HUES64 (cell line): ENCODE measurements at regions not wholly inside any gene's neighbourhood (a gene's known extent, or its start where the extent isn't known, plus 50 kb on each side); places are given as distances from the start of the nearest gene placed in this dataset.

ENCODE experiments used
- H3K27ac ChIP-seq: 2 replicates; pipeline ENCODE4 v1.7.0; 2013; ENCODE audit warnings: low read depth, low read length, inconsistent platforms
- H3K27me3 ChIP-seq: 2 replicates; pipeline ENCODE4 v1.6.1; 2013; ENCODE audit warnings: mild to moderate bottlenecking, low read length; ENCODE audit not compliant: insufficient read depth
- H3K36me3 ChIP-seq: 2 replicates; pipeline ENCODE4 v1.6.1; 2013; ENCODE audit warnings: mild to moderate bottlenecking, low read length; ENCODE audit not compliant: insufficient read depth
- H3K4me1 ChIP-seq: 2 replicates; pipeline ENCODE4 v1.6.1; 2013; ENCODE audit warnings: mild to moderate bottlenecking, low read length, moderate library complexity; ENCODE audit not compliant: insufficient read depth
- H3K4me3 ChIP-seq: 2 replicates; pipeline ENCODE4 v1.5.1; 2013; ENCODE audit warnings: mild to moderate bottlenecking, low read length, moderate library complexity
- H3K9ac ChIP-seq: 2 replicates; pipeline ENCODE4 v1.6.1; 2013; ENCODE audit warnings: mild to moderate bottlenecking, low read depth, low read length
- H3K9me3 ChIP-seq: 2 replicates; pipeline ENCODE4 v1.6.1; 2013; ENCODE audit warnings: low read depth, low read length; ENCODE audit not compliant: insufficient read depth
- WGBS: fragments of 150-250, 120-280 bp; methylation state at CpG from one replicate; pipeline ENCODE4 v1.1.7; 2013; ENCODE audit warnings: missing lambda C conversion rate; 5-methylcytosine and 5-hydroxymethylcytosine counted together

- WGBS, result 84% methylated on average over 10 of the region's 10 CpGs
- Histone ChIP-seq H3K9me3 (0 out of 2 replicates have a peak, but pooled peaks cover under 1% of the 10 kb centered on the region), H3K4me1 (peaks cover 10% of the 10 kb centered on the region), H3K27ac (no peak overlapping the region), H3K9ac (no peak overlapping the region), H3K27me3 (no peaks in the 10 kb centered on the region), H3K36me3 (no peaks in the 10 kb centered on the region), H3K4me3 (no peak overlapping the region)
These were observed 164.7 kb upstream of the KLF6 start for GRCh38 chr10:3949711-3950110.

GRCh38 chr10:3948843-3949242 is 163.8 kb upstream of the KLF6 start:
- Histone ChIP-seq H3K9ac (no peak overlapping the region), H3K4me3 (no peak overlapping the region), H3K9me3 (0 out of 2 replicates have a peak, but pooled peaks cover 4% of the 10 kb centered on the region), H3K36me3 (no peaks in the 10 kb centered on the region), H3K27me3 (no peaks in the 10 kb centered on the region), H3K27ac (no peak overlapping the region), H3K4me1 (peaks cover 7% of the 10 kb centered on the region)
- 81% methylated on average over 9 of the region's 9 CpGs for WGBS

- no peak overlapping the region for H3K4me3 ChIP-seq
- H3K27me3 ChIP-seq, result no peaks in the 10 kb centered on the region
- no peak overlapping the region for H3K9ac ChIP-seq
- H3K36me3 ChIP-seq, result no peaks in the 10 kb centered on the region
- 0 out of 2 replicates have a peak, but pooled peaks cover 4% of the 10 kb centered on the region for H3K9me3 ChIP-seq
- H3K4me1 ChIP-seq, result peaks cover 7% of the 10 kb centered on the region
- no peak overlapping the region for H3K27ac ChIP-seq
- 97% methylated on average over 8 of the region's 9 CpGs for WGBS
These were observed 161.5 kb upstream of the KLF6 start for GRCh38 chr10:3946234-3947229.

GRCh38 chr10:3945026-3945425 is 160.0 kb upstream of the KLF6 start:
- Histone ChIP-seq H3K9me3 (0 out of 2 replicates have a peak, but pooled peaks cover 4% of the 10 kb centered on the region), H3K27ac (no peak overlapping the region), H3K27me3 (no peaks in the 10 kb centered on the region), H3K9ac (no peak overlapping the region), H3K4me3 (no peak overlapping the region), H3K4me1 (peaks cover 7% of the 10 kb centered on the region), H3K36me3 (no peaks in the 10 kb centered on the region)
- 95% methylated on average over 5 of the region's 5 CpGs for WGBS

DNA sequence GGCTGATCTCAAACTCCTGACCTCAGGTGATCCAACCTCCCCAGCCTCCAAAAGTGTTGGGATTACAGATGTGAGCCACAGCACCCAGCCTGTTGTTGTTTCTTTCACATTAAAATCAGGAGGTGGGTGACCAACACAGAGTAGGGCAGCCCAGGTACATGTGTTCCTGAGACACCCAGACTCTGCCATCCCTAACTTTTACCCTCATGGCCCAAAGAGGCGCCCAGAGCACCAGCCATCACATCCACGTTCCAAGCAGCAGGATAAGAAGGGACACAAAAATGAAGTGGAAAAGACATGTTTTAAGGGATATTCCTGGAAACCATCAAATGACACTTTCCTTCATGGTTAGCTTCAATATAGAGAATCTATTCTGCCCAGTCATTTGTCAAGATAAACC is 159.6 kb upstream of the KLF6 start:
- H3K9ac ChIP-seq, result no peak overlapping the region
- H3K4me3 ChIP-seq, result no peak overlapping the region
- H3K36me3 ChIP-seq, result no peaks in the 10 kb centered on the region
- peaks cover 2% of the 10 kb centered on the region for H3K4me1 ChIP-seq
- H3K27ac ChIP-seq, result no peak overlapping the region
- 0 out of 2 replicates have a peak, but pooled peaks cover 4% of the 10 kb centered on the region for H3K9me3 ChIP-seq
- no peaks in the 10 kb centered on the region for H3K27me3 ChIP-seq
- whole genome bisulfite sequencing, result 95% methylated on average over 2 of the region's 2 CpGs

DNA sequence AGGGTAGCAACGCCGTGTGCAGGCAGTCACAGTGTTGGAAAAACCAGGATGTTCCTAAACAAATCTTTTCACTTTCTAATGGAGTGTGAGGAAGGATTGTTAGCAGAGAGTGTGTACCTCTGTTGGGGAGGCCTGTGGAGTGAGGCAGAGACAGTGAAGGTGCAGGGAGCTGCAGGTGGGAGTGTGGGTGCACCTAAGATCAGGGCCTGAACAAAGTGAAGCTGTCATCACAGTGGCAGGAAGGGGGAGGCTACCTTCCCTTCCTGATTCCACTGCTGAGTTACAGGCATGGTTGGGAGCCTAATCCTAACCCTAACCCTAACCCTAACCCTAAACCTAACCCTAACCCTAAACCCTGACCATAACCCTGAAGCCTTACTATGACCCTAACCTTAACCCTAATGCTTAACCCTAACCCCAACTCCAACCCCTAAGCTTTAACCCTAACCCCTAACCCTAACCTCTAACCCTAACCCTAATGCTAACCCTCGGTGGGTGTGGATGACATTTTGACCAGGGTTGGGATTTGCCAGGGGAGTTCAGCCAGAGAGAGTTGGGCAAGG is 158.8 kb upstream of the KLF6 start:
- H3K4me1 ChIP-seq, result no peaks in the 10 kb centered on the region

GRCh38 chr10:3942937-3943489 is 158.0 kb upstream of the KLF6 start:
- H3K36me3 ChIP-seq, result no peaks in the 10 kb centered on the region
- H3K27ac ChIP-seq, result no peak overlapping the region
- no peak overlapping the region for H3K9ac ChIP-seq
- H3K4me3 ChIP-seq, result no peak overlapping the region
- H3K4me1 ChIP-seq, result no peaks in the 10 kb centered on the region
- H3K9me3 ChIP-seq, result 0 out of 2 replicates have a peak, but pooled peaks cover 4% of the 10 kb centered on the region
- H3K27me3 ChIP-seq, result no peaks in the 10 kb centered on the region
- 82% methylated on average over 9 of the region's 9 CpGs for WGBS

More for the DNA sequence above, 158.8 kb upstream of the KLF6 start:
- Histone ChIP-seq H3K9me3 (0 out of 2 replicates have a peak, but pooled peaks cover 4% of the 10 kb centered on the region), H3K9ac (no peak overlapping the region), H3K4me3 (no peak overlapping the region), H3K36me3 (no peaks in the 10 kb centered on the region), H3K27ac (no peak overlapping the region), H3K27me3 (no peaks in the 10 kb centered on the region)
- 96% methylated on average over 3 of the region's 3 CpGs for WGBS

DNA sequence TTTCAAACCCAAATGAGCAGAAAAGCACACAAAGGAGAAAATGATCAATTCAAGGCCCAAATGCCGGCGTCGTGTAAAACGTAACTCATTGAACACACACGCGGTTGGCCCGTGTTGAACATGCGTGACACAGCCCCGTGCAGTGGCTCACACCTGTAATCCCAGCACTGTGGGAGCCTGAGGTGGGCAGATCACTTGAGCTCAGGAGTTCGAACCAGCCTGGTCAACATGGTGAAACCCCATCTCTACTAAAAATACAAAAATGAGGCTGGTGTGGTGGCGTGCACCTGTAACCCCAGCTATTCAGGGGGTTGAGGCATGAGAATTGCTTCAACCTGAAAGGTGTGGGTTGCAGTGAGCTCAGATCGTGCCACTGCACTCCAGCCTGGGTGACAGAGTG is 156.7 kb upstream of the KLF6 start:
- Histone ChIP-seq H3K27me3 (no peaks in the 10 kb centered on the region), H3K9me3 (0 out of 2 replicates have a peak, but pooled peaks cover 4% of the 10 kb centered on the region), H3K27ac (no peak overlapping the region), H3K9ac (no peak overlapping the region), H3K4me3 (no peak overlapping the region), H3K4me1 (no peaks in the 10 kb centered on the region), H3K36me3 (no peaks in the 10 kb centered on the region)
- 95% methylated on average over 12 of the region's 12 CpGs for WGBS

DNA sequence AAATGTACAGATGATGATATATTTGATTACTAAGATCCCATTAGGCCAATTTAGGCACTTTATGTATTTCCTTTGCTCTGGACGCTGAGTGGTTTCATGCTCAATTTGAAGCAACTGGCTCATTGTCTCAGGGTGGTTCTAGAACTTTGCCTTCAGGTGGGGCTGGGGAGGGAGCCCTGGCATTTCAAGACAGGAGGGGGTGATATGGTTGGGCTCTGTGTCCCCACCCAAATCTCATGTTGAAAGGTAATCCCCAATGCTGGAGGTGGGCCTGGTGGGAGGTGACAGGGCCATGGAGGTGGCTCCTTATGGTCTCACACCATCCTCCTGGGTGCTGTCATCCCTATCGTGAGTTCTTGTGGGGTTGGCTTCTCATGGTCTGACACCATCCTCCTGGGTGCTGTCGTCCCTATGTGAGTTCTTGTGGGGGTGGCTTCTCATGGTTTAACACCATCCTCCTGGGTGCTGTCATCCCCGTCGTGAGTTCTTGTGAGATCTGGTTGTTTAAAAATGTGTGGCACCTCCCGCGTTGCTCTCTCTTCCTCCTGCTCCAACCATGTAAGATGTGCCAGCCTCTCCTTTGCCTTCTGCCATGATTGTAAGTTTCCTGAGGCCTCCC is 151.5 kb upstream of the KLF6 start:
- H3K9ac ChIP-seq, result no peak overlapping the region
- H3K4me1 ChIP-seq, result no peaks in the 10 kb centered on the region
- H3K27ac ChIP-seq, result no peak overlapping the region
- no peak overlapping the region for H3K4me3 ChIP-seq
- H3K36me3 ChIP-seq, result no peaks in the 10 kb centered on the region
- H3K27me3 ChIP-seq, result no peaks in the 10 kb centered on the region
- WGBS, result 96% methylated on average over 7 of the region's 7 CpGs
- no peaks in the 10 kb centered on the region for H3K9me3 ChIP-seq

GRCh38 chr10:3935933-3936359 is 150.9 kb upstream of the KLF6 start:
- no peaks in the 10 kb centered on the region for H3K36me3 ChIP-seq
- H3K9me3 ChIP-seq, result no peaks in the 10 kb centered on the region
- no peaks in the 10 kb centered on the region for H3K27me3 ChIP-seq
- no peaks in the 10 kb centered on the region for H3K4me1 ChIP-seq
- no peak overlapping the region for H3K4me3 ChIP-seq
- H3K27ac ChIP-seq, result no peak overlapping the region
- H3K9ac ChIP-seq, result no peak overlapping the region
- WGBS, result 98% methylated on average over 9 of the region's 9 CpGs

DNA sequence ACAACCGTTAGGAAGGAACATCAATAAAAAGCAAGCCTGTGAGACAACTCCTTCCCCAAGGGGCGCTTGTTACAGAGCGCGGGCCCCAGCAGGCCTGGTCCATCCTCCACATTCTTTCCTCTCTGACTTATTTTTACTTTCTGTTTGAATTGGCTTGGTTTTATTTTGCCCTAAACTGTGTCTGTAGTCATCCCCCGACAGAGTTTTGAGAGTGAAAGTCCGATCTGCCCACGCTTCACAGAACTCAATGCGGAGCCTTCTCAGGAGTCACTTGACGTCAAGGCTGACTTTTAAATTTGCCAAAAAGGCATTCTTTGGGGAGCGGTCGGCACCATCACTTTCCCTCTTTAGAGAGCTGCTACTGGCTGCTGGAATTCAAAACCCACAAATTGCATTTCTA is 150.1 kb upstream of the KLF6 start:
- Histone ChIP-seq H3K4me1 (no peaks in the 10 kb centered on the region), H3K9me3 (no peaks in the 10 kb centered on the region), H3K27me3 (no peaks in the 10 kb centered on the region), H3K36me3 (no peaks in the 10 kb centered on the region), H3K27ac (no peak overlapping the region), H3K9ac (no peak overlapping the region), H3K4me3 (no peak overlapping the region)
- 95% methylated on average over 11 of the region's 11 CpGs for WGBS
